KG1 (cell line): ENCODE measurements at regions not wholly inside any gene's neighbourhood (a gene's known extent, or its start where the extent isn't known, plus 50 kb on each side); places are given as distances from the start of the nearest gene placed in this dataset.

Experiments
- DNase-seq: peaks from one replicate; lab custom pipeline; 2025; lab: John Stamatoyannopoulos, UW

DNA sequence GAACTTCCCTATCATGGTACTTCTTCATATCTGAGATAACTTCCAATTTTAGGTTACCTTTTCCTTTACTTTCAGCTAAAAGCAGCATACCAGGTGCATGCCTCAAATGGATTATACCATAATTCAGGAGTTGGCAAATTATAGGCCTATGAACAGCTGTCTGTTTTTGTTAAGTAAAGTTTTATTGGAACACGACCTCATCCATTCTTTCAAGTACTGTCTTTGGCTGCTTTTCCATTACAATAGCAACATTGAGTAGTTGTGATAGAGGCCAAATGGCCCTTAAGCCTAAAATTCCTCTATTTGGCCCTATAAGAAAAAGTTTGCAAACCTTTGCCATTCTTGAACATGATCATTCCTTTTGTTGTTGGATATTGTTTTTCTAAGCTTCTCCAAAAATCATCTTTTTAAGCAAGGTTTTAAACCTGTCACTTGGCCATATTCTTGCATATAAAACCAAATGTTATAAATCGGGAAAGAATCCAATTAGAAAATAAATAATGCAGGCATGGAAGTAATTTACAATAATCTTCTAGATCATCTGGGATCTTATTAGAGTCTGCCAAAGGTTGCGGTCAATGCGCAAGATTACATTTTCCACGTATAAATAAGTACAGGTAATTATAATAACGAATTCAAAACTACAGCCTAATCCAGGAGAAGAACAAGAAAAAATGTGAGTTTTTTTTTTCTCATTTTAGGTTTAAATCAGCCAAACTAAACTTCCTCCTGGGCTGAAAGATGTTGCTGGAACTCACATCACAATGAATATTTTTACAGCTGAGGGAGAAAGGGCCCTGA is 226.5 kb upstream of the ANKRD55 start:
- DNase-seq = no peak

GRCh38 chr5:56457887-56458812 is 225.0 kb upstream of the ANKRD55 start:
- DNase-seq = no peak

- no peak for DNase-seq
These were observed 222.9 kb upstream of the ANKRD55 start for GRCh38 chr5:56456002-56456401.

DNA sequence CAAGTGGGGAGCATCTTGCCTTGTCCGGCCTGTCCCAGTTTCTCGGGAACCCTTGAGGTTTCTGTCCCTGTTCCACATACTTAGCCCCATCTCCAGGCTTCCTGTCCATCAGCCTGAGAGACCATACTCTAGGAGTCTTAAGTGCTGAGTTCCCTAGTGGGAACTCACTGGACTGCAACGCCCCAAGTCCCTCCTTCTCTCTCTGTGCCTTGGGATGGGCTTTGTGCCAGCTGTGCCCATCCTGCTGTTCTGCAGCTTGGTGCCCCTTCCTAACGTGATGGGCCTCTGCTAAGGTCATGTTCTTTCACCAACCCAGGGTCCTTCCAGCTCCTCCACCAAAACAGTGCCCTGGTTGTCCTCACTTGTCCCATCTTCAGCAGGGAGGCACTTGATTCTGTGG is 222.3 kb upstream of the ANKRD55 start:
- no peak for DNase-seq

- DNase-seq = no peak
These were observed 221.2 kb upstream of the ANKRD55 start for GRCh38 chr5:56454219-56454862.

DNA sequence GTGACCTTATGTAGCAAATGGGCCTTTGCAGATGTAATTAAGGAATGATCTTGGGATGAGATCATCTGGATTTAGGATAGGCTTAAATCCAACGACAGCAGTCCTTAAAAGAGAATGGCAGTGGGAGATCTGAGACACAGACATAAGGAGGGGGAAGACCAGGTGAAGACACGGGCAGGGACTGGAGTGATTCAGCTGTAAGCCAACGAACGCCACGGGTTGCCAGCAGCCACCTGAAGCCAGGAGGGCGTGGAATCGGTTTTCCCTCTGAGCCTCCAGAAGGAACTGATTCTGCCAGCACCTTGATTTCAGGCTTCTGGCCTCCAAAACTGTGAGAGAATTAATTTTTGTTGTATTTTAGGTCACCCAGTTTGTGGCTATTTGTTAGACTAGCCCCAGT is 218.6 kb upstream of the ANKRD55 start:
- DNase-seq = no peak

GRCh38 chr5:56450766-56451165 is 217.6 kb upstream of the ANKRD55 start:
- no peak for DNase-seq

GRCh38 chr5:56449071-56449640 is 216.0 kb upstream of the ANKRD55 start:
- no peak for DNase-seq

GRCh38 chr5:56447656-56448055 is 214.5 kb upstream of the ANKRD55 start:
- no peak for DNase-seq

DNA sequence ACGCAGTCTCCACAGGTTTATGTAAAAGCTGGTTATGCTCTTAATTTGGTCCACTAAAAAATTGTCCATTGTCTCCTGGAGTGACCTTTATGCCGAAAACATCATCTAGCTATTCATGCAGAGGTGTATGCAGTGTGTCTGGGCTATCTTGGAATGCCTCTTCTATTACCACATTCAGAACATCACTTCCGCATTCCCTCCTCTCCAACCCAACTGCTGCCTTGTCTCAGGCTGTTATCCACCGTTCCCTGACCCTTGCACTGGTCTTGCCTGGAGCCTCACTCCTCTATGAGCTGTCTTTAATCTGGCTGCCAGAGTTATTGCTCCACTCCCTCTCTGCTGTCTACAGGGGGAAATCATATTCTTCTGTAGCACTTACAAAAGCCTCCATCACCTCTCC is 214.1 kb upstream of the ANKRD55 start:
- no peak for DNase-seq

DNA sequence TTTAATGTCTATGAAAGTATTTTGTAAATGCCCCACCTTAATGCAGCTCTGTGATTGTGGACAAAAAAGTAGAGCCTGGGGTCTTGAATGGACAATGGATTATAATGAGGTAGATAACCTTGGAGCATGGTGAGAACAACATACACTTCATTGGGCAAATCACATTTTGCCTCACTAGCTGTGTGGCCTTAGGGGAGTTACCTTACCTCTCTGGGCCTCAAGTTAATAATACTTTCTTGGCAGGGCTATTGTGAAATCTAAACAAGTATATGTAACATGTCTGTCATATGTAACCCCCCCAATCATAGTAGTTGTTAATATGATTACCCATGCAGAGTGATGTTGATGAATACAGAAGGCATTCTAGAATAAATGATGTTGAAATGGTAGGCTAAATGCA is 213.6 kb upstream of the ANKRD55 start:
- DNase-seq = no peak

- DNase-seq = no peak
These were observed 210.7 kb upstream of the ANKRD55 start for GRCh38 chr5:56443826-56444225.

DNA sequence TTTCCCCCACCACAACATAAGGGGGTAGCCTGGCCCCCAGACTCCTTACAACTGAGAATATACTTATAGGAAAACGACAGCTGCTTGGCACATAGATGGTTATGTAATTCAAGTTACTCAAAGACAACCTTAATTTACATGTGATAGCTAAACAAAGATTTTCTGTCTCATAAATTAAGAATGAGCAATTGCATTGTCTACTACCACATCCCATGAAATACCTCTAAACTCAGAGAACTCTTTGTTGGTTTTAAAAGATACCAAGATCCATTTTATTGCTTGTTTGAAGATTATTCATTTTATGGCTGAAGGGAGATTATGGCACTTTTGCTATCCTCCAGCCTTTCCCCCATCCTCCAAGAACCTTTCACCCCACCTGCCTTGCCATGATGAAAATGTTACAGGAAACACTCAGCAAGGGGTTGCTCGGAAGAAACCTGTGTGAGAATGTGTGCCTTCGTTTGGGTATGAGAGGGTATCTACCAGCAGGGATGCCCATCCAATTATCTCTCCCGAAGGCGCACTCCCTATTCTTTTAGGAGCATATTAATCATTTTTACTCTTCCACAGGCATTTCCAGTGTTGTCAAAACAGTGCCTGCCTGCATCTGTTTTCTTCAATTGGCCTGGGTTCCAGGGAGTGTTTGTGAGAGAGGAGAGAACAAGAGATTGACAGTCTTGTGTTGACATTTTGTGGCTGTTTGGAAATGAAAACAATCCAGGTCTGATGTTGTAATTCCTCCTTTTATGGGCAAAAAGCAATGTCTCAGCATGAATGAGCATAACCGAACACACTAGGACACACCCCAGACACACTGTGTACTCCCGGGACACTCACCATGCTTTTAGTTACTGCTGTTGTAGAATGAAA is 208.0 kb upstream of the ANKRD55 start:
- DNase-seq = no peak

DNA sequence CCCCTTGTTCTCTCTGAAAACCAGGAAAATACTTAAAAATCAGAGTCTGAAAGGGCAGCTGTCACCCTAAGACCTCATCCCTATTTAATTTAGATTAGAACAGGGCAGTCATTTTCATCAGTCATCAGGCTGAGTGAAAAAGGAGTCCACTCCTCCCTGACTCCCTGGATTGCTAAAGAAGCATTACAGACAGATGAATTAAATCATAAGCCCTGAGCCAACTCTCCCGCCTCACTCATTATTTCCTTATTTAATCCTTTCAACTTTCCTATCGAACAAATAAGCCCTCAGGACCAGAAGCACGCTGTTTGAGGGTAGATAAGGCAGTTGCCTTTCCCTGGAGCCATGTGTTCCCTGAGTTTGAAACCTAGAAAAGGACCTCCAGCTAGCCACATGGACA is 201.9 kb upstream of the ANKRD55 start:
- DNase-seq = no peak

GRCh38 chr5:56433039-56433617 is 200.0 kb upstream of the ANKRD55 start:
- no peak for DNase-seq

GRCh38 chr5:56432321-56432720 is 199.2 kb upstream of the ANKRD55 start:
- no peak for DNase-seq

GRCh38 chr5:56430422-56430821 is 197.3 kb upstream of the ANKRD55 start:
- DNase-seq = no peak

GRCh38 chr5:56429110-56429561 is 196.0 kb upstream of the ANKRD55 start:
- DNase-seq = no peak

DNA sequence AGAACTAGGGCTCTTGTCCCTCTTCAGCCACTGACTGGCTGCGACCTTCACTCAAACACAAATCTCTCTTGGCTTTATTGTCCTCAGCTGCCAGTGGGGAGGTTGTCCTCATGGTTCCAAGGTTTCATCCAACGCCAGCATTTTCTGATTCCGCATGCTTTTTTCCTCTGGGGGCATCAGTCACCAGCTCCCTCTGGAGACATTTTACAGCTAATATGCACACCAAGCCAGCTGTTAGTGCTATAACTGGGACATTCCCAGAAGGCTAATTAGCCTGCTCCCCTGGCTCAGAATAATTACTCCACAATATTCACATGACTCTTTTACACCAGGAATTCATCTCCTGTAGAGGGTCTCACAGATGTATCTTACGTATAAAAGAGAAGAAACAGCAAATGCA is 193.6 kb upstream of the ANKRD55 start:
- DNase-seq = no peak

DNA sequence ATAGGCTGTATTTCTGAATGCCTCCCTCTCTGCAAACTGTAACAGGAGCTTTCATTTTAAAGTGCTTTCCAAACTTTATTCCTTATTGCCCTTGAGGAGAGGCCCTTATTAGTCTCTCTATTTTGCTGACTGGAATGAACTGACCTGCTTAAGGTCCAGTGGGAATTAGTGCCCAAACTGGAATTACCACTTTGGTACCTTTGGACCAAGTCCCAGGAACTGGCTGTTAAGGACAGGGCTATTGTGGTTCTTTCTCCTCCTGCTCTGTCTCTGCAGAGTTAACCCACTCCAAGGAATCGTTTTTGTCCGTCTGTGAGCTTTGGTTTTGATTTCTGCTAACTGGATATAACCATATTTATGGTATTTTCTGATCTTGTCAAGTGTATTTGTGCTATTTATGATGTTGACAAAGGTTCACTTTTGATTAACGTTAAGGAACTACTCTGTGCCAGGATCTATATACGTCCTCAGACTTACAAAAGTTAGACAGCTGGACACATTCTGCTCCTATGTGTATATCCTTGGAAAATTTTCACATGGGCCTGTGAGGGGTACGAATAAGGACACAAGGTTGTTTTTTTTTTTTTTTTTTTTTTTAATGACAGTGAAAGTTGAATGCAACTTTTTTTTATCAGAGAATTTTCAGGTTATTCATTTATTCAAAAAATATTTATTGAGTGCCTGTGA is 189.1 kb upstream of the ANKRD55 start:
- DNase-seq = no peak
